Loucy (cell line): ENCODE measurements at regions not wholly inside any gene's neighbourhood (a gene's known extent, or its start where the extent isn't known, plus 50 kb on each side); places are given as distances from the start of the nearest gene placed in this dataset.
"Not testable (repeated sequence)": the region's sequence is repeated elsewhere in the genome, so short reads cannot be mapped to it uniquely, and the experiment has no call there.

ENCODE experiments used
- H2AFZ ChIP-seq: fragments of 200-600 bp; sonication (generic); 2 replicates; pipeline ENCODE4 v1.6.0; 2016; ENCODE audit warnings: antibody characterized with exemption, mild to moderate bottlenecking, low read length, moderate library complexity
- H3F3A ChIP-seq: fragments of 200-600 bp; 2 replicates; pipeline ENCODE4 v1.6.0; 2016; ENCODE audit warnings: antibody characterized with exemption, low read depth, mild to moderate bottlenecking
- H3K27me3 ChIP-seq: fragments of 200-600 bp; sonication (generic); 2 replicates; pipeline ENCODE4 v1.6.1; 2014; ENCODE audit warnings: low read length, mild to moderate bottlenecking; ENCODE audit not compliant: insufficient read depth, poor library complexity, severe bottlenecking
- H3K36me3 ChIP-seq: fragments of 200-600 bp; sonication (generic); 2 replicates; pipeline ENCODE4 v1.6.1; 2016; ENCODE audit warnings: low read length; ENCODE audit not compliant: insufficient read depth
- H3K4me1 ChIP-seq: fragments of 200-600 bp; sonication (generic); 2 replicates; pipeline ENCODE4 v1.5.1; 2014; ENCODE audit warnings: low read length, mild to moderate bottlenecking; ENCODE audit not compliant: insufficient read depth, poor library complexity, severe bottlenecking
- H3K4me2 ChIP-seq: fragments of 200-600 bp; sonication (generic); 2 replicates; pipeline ENCODE4 v1.6.0; 2014; ENCODE audit warnings: antibody characterized with exemption, low read length, low read depth, mild to moderate bottlenecking; ENCODE audit not compliant: poor library complexity, severe bottlenecking
- H3K4me3 ChIP-seq: fragments of 200-600 bp; sonication (generic); 2 replicates; pipeline ENCODE4 v1.5.1; 2014; ENCODE audit warnings: low read length, mild to moderate bottlenecking, mixed read lengths; ENCODE audit not compliant: poor library complexity, severe bottlenecking
- H3K79me2 ChIP-seq: fragments of 200-600 bp; sonication (generic); 2 replicates; pipeline ENCODE4 v1.6.1; 2014; ENCODE audit warnings: low read length; ENCODE audit not compliant: insufficient read depth
- H3K9ac ChIP-seq: fragments of 200-600 bp; sonication (generic); 2 replicates; pipeline ENCODE4 v1.6.0; 2014; ENCODE audit warnings: mild to moderate bottlenecking, low read depth, low read length, moderate library complexity; ENCODE audit not compliant: poor library complexity, severe bottlenecking
- H3K9me2 ChIP-seq: fragments of 200-600 bp; sonication (generic); replicated peaks from 2 replicates; pipeline ENCODE4 v1.6.1; 2016; ENCODE audit warnings: low read depth, low read length, mixed read lengths
- H3K9me3 ChIP-seq: fragments of 200-600 bp; sonication (generic); 2 replicates; pipeline ENCODE4 v1.6.1; 2014; ENCODE audit warnings: mild to moderate bottlenecking, antibody characterized with exemption, low read length, low read depth; ENCODE audit not compliant: insufficient read depth
- H4K20me1 ChIP-seq: fragments of 200-600 bp; sonication (generic); 2 replicates; pipeline ENCODE4 v1.6.0; 2014; ENCODE audit warnings: antibody characterized with exemption, low read length, mild to moderate bottlenecking; ENCODE audit not compliant: insufficient read depth, poor library complexity, severe bottlenecking
- CTCF ChIP-seq: fragments of 200-600 bp; sonication (generic); conservative IDR thresholded peaks from 2 replicates; pipeline ENCODE4 v1.5.1; 2014; ENCODE audit warnings: mild to moderate bottlenecking, antibody characterized with exemption, low read length
- EZH2phosphoT487 ChIP-seq: fragments of 200-600 bp; IDR thresholded peaks from 2 replicates; pipeline ENCODE4 v1.6.1; 2018; ENCODE audit warnings: antibody characterized with exemption, mild to moderate bottlenecking, moderate library complexity, borderline replicate concordance

- TF ChIP-seq EZH2phosphoT487 = no peak
- no peak for TF ChIP-seq CTCF
- H3K9ac ChIP-seq = no peak overlapping the region
- H3F3A ChIP-seq = no peaks in the 10 kb centered on the region
- H3K9me3 ChIP-seq = peaks cover 12% of the 10 kb centered on the region; the same call in 1 of the 2 replicates
- no peaks in the 10 kb centered on the region for H3K79me2 ChIP-seq
- H3K4me1 ChIP-seq = no peaks in the 10 kb centered on the region
- H3K36me3 ChIP-seq = no peaks in the 10 kb centered on the region
- no peak overlapping the region for H2AFZ ChIP-seq
- no peak overlapping the region for H3K4me2 ChIP-seq
- H4K20me1 ChIP-seq = no peaks in the 10 kb centered on the region
- H3K4me3 ChIP-seq = no peak overlapping the region
- H3K27me3 ChIP-seq = no peaks in the 10 kb centered on the region
- H3K9me2 ChIP-seq = no peaks in the 10 kb centered on the region
Observed at GRCh38 chr6:168841609-168842278, 400.8 kb downstream of the SMOC2 start.

- H2AFZ ChIP-seq, H3K36me3 ChIP-seq, H3K9ac ChIP-seq, H3K27me3 ChIP-seq, H3K4me3 ChIP-seq, H3F3A ChIP-seq, H3K4me2 ChIP-seq, H3K4me1 ChIP-seq, H3K79me2 ChIP-seq, H3K9me2 ChIP-seq, H4K20me1 ChIP-seq: not testable (repeated sequence)
- peaks cover 15% of the 10 kb centered on the region; the same call in 1 of the 2 replicates for H3K9me3 ChIP-seq
Observed at GRCh38 chr6:168840932-168841331, 399.9 kb downstream of the SMOC2 start.

- H3K79me2 ChIP-seq, H3K9ac ChIP-seq, H3K27me3 ChIP-seq, H4K20me1 ChIP-seq, H3K4me2 ChIP-seq, H3F3A ChIP-seq, H3K9me2 ChIP-seq, H2AFZ ChIP-seq, H3K4me1 ChIP-seq, H3K36me3 ChIP-seq, H3K4me3 ChIP-seq: not testable (repeated sequence)
- peaks cover 16% of the 10 kb centered on the region; the same call in 1 of the 2 replicates for H3K9me3 ChIP-seq
Observed at GRCh38 chr6:168840299-168840698, 399.3 kb downstream of the SMOC2 start.

GRCh38 chr6:168838037-168838399 is 397.0 kb downstream of the SMOC2 start:
- Histone ChIP-seq H3K9ac (no peak overlapping the region), H3K36me3 (no peaks in the 10 kb centered on the region), H3K27me3 (no peaks in the 10 kb centered on the region), H3K79me2 (no peaks in the 10 kb centered on the region), H3K9me2 (no peaks in the 10 kb centered on the region), H3F3A (no peaks in the 10 kb centered on the region), H2AFZ (no peak overlapping the region), H3K4me1 (no peaks in the 10 kb centered on the region), H3K9me3 (peaks cover 19% of the 10 kb centered on the region; the same call in 1 of the 2 replicates), H3K4me3 (no peak overlapping the region), H3K4me2 (no peak overlapping the region), H4K20me1 (no peaks in the 10 kb centered on the region)
- TF ChIP-seq CTCF (no peak), EZH2phosphoT487 (no peak)
